ENCODE measurements at regions not wholly inside any gene's neighbourhood (a gene's known extent, or its start where the extent isn't known, plus 50 kb on each side); places are given as distances from the start of the nearest gene placed in this dataset.
"Not testable (repeated sequence)": the region's sequence is repeated elsewhere in the genome, so short reads cannot be mapped to it uniquely, and the experiment has no call there.

DNA sequence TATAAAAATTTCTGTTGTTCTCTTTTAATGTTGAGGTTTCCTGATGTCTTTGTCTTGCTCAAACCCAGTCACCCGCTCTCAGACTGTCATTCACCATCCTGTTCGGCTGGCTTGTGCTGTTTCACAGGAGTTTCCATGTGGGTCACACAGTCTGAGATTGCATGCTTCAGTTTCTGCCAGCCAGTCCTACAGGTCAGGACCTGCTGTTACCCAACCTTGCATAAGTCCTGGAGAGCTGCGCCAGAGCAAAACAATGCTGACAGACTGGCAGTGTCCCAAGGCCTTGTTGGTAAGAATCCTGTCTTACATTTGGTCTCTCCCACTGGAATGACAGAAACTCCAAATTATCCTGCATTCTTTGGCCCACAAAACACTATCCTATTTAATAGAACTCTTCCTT lies 340.0 kb upstream of the SLITRK5 start:
- H3K27me3 Mint-ChIP-seq (ENCODE audit: low read depth), result no peaks in the 10 kb centered on the region
- H3K27ac Mint-ChIP-seq (ENCODE audit: unreplicated experiment), result no peak overlapping the region
- H3K9me3 Mint-ChIP-seq (ENCODE audit: low read depth), result peaks cover 4% of the 10 kb centered on the region
- no peak for DNase-seq (ENCODE audit: low spot score)
- H3K4me1 Mint-ChIP-seq (ENCODE audit: low read depth), result peaks cover 6% of the 10 kb centered on the region
- no peak overlapping the region for H3K4me3 Mint-ChIP-seq (ENCODE audit: unreplicated experiment)
- H3K36me3 Mint-ChIP-seq (ENCODE audit: low read depth), result no peaks in the 10 kb centered on the region
- TF ChIP-seq, protein P1, sequence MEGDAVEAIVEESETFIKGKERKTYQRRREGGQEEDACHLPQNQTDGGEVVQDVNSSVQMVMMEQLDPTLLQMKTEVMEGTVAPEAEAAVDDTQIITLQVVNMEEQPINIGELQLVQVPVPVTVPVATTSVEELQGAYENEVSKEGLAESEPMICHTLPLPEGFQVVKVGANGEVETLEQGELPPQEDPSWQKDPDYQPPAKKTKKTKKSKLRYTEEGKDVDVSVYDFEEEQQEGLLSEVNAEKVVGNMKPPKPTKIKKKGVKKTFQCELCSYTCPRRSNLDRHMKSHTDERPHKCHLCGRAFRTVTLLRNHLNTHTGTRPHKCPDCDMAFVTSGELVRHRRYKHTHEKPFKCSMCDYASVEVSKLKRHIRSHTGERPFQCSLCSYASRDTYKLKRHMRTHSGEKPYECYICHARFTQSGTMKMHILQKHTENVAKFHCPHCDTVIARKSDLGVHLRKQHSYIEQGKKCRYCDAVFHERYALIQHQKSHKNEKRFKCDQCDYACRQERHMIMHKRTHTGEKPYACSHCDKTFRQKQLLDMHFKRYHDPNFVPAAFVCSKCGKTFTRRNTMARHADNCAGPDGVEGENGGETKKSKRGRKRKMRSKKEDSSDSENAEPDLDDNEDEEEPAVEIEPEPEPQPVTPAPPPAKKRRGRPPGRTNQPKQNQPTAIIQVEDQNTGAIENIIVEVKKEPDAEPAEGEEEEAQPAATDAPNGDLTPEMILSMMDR (IDR thresholded peaks at IDR 0.05), result no peak

GRCh38 chr13:87333599-87333998 lies 337.6 kb upstream of the SLITRK5 start:
- Mint-ChIP-seq H3K4me1 (ENCODE audit: low read depth) (peaks cover 6% of the 10 kb centered on the region), H3K27ac (ENCODE audit: unreplicated experiment) (no peak overlapping the region), H3K36me3 (ENCODE audit: low read depth) (no peaks in the 10 kb centered on the region), H3K4me3 (ENCODE audit: unreplicated experiment) (no peak overlapping the region), H3K9me3 (ENCODE audit: low read depth) (peaks cover 4% of the 10 kb centered on the region), H3K27me3 (ENCODE audit: low read depth) (no peaks in the 10 kb centered on the region)
- no peak for DNase-seq (ENCODE audit: low spot score)
- TF ChIP-seq, protein P1 (IDR thresholded peaks at IDR 0.05), result no peak

- Mint-ChIP-seq H3K36me3 (ENCODE audit: low read depth) (no peaks in the 10 kb centered on the region), H3K4me3 (ENCODE audit: unreplicated experiment) (no peak overlapping the region), H3K27me3 (ENCODE audit: low read depth) (no peaks in the 10 kb centered on the region), H3K27ac (ENCODE audit: unreplicated experiment) (no peak overlapping the region), H3K4me1 (ENCODE audit: low read depth) (peaks cover 6% of the 10 kb centered on the region), H3K9me3 (ENCODE audit: low read depth) (peaks cover 4% of the 10 kb centered on the region)
- TF ChIP-seq, protein P1 (IDR thresholded peaks at IDR 0.05), result no peak
- no peak for DNase-seq (ENCODE audit: low spot score)
Measured at GRCh38 chr13:87334176-87334575, 337.0 kb upstream of the SLITRK5 start.

- H3K4me1 Mint-ChIP-seq (ENCODE audit: low read depth); H3K27ac Mint-ChIP-seq (ENCODE audit: unreplicated experiment); DNase-seq (ENCODE audit: low spot score); H3K9me3 Mint-ChIP-seq (ENCODE audit: low read depth); H3K27me3 Mint-ChIP-seq (ENCODE audit: low read depth); H3K36me3 Mint-ChIP-seq (ENCODE audit: low read depth); H3K4me3 Mint-ChIP-seq (ENCODE audit: unreplicated experiment): not testable (repeated sequence)
Measured at GRCh38 chr13:87336346-87336889, 334.8 kb upstream of the SLITRK5 start.

DNA sequence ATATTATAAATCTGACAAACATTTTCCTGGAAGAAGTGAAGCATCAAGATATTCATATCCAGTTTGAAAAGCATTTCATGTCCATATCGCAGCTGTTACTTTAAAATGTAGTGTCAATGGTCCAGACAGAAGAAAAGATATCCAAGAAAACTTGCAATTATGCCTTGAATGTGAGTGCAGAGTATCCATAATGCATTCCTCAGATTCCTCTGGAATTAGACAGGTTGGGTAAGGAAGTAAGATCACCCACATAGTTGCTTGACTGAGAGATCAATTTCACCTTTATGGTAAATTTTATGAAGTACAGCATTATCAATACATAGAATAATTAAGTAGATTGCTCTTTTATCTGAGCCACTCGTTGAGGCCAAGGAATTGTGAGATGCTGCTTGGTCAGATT lies 327.0 kb upstream of the SLITRK5 start:
- Mint-ChIP-seq H3K9me3 (ENCODE audit: low read depth) (no peaks in the 10 kb centered on the region), H3K4me3 (ENCODE audit: unreplicated experiment) (no peak overlapping the region), H3K27me3 (ENCODE audit: low read depth) (no peaks in the 10 kb centered on the region), H3K36me3 (ENCODE audit: low read depth) (no peaks in the 10 kb centered on the region), H3K4me1 (ENCODE audit: low read depth) (no peaks in the 10 kb centered on the region), H3K27ac (ENCODE audit: unreplicated experiment) (no peak overlapping the region)
- DNase-seq (ENCODE audit: low spot score), result no peak
- TF ChIP-seq, protein P1 (IDR thresholded peaks at IDR 0.05), result no peak

DNA sequence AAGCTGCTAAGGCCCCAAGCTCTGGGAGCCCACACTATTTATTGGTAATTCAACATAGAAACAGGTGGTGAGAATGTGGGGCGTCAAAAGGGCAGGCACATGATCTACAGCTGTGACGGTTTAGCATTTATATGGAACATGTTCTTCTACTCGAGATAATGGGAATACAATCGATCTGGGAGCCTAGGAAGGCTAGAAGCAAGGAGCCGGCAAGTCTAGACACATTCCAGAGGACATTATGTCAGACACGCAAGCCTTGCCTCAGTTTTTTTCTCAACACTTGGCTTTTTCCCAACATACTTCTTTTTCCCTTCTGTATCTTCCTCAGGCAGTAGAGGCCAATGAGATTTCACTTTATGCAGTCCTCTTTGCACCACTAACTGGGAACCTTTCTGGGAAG lies 315.7 kb upstream of the SLITRK5 start:
- H3K4me1 Mint-ChIP-seq (ENCODE audit: low read depth), result no peaks in the 10 kb centered on the region
- no peaks in the 10 kb centered on the region for H3K36me3 Mint-ChIP-seq (ENCODE audit: low read depth)
- no peaks in the 10 kb centered on the region for H3K27me3 Mint-ChIP-seq (ENCODE audit: low read depth)
- H3K9me3 Mint-ChIP-seq (ENCODE audit: low read depth), result peaks cover 18% of the 10 kb centered on the region
- no peak overlapping the region for H3K4me3 Mint-ChIP-seq (ENCODE audit: unreplicated experiment)
- DNase-seq (ENCODE audit: low spot score), result no peak
- TF ChIP-seq, protein P1 (IDR thresholded peaks at IDR 0.05), result no peak
- no peak overlapping the region for H3K27ac Mint-ChIP-seq (ENCODE audit: unreplicated experiment)

Measured in chondrocyte (in vitro differentiated cells).